Endothelial cell of umbilical vein (primary cell): ENCODE measurements at regions not wholly inside any gene's neighbourhood (a gene's known extent, or its start where the extent isn't known, plus 50 kb on each side); places are given as distances from the start of the nearest gene placed in this dataset.

Experiments used
- BruUV-seq: library from RNA; stranded (reverse); fragments of 400-500 nt; replicated peaks from 2 replicates; lab custom pipeline; 2021; lab: Mats Ljungman, UMichigan
- CTCF ChIA-PET: fragments of 300-600, 350-600 bp; sonication (Branson Sonifier 250); formaldehyde crosslinking; loops from one replicate; lab custom pipeline; 2021; ENCODE audit warnings: antibody characterized with exemption, inconsistent platforms; lab: Charles Lee
- POLR2A ChIA-PET: fragments of 300-600, 350-600 bp; sonication (Branson Sonifier 250); formaldehyde crosslinking; loops from one replicate; lab custom pipeline; 2021; ENCODE audit warnings: antibody characterized with exemption, inconsistent platforms; lab: Charles Lee
- DNase-seq: peaks from one replicate; pipeline ENCODE4 v3.0.0-alpha.2; 2011; ENCODE audit warnings: low read depth, low spot score
- FAIRE-seq: peaks from 2 replicates; lab custom pipeline; 2011; peaks lifted over from hg19 to GRCh38; lab: Jason Lieb, UNC
- H2AFZ ChIP-seq: 2 replicates; pipeline ENCODE4 v1.6.0; 2012; ENCODE audit warnings: low read depth, low read length, control low read depth, inconsistent platforms
- H3K27ac ChIP-seq: 2 replicates; pipeline ENCODE4 v1.5.1; 2011; ENCODE audit warnings: low read depth, mild to moderate bottlenecking, control low read depth, low read length, moderate library complexity; ENCODE audit not compliant: insufficient read depth
- H3K27me3 ChIP-seq, 2 experiments: 2 replicates each; pipeline versions ENCODE4 v1.6.0 to v1.6.1; 2011; ENCODE audit warnings: low read length in 2 of 2, mixed read lengths in 1 of 2; ENCODE audit not compliant: control insufficient read depth in 2 of 2, insufficient read depth in 2 of 2
- H3K36me3 ChIP-seq, 2 experiments: 2 replicates in 1 of 2; 3 replicates in 1 of 2; pipeline ENCODE4 v1.5.1; 2011; ENCODE audit warnings: low read length in 2 of 2, mild to moderate bottlenecking in 1 of 2, moderate library complexity in 1 of 2; ENCODE audit not compliant: control insufficient read depth in 2 of 2, insufficient read depth in 2 of 2; ENCODE audit errors: extremely low read depth in 1 of 2
- H3K4me1 ChIP-seq: 3 replicates; pipeline ENCODE4 v1.5.1; 2011; ENCODE audit warnings: mild to moderate bottlenecking, low read length; ENCODE audit not compliant: control insufficient read depth, insufficient read depth; ENCODE audit errors: extremely low read depth
- H3K4me2 ChIP-seq: 2 replicates; pipeline ENCODE4 v1.6.1; 2011; ENCODE audit warnings: low read length, control low read depth, mixed read lengths; ENCODE audit not compliant: insufficient read depth
- H3K4me3 ChIP-seq, 3 experiments: fragments of 200-600 bp in 1 of 3; sonication (generic), shearing (Covaris generic) in 1 of 3; replicated peaks in 1 of 3; 2 replicates each; pipeline ENCODE4 v1.5.1; 2011 to 2016; ENCODE audit warnings: control low read depth in 3 of 3, low read length in 3 of 3, mild to moderate bottlenecking in 2 of 3, inconsistent platforms in 1 of 3, low read depth in 1 of 3, moderate library complexity in 1 of 3; ENCODE audit not compliant: insufficient read depth in 1 of 3
- H3K79me2 ChIP-seq: 2 replicates; pipeline ENCODE4 v1.6.0; 2012; ENCODE audit warnings: low read length, inconsistent platforms; ENCODE audit not compliant: control insufficient read depth, insufficient read depth
- H3K9ac ChIP-seq: replicated peaks from 2 replicates; pipeline ENCODE3; 2011; ENCODE audit warnings: low read length, control low read depth; ENCODE audit not compliant: insufficient read depth; ENCODE audit errors: extremely low read depth
- H3K9me1 ChIP-seq: replicated peaks from 3 replicates; pipeline ENCODE4 v1.6.0; 2011; ENCODE audit warnings: mild to moderate bottlenecking, low read length; ENCODE audit not compliant: control insufficient read depth, insufficient read depth; ENCODE audit errors: extremely low read depth
- H3K9me3 ChIP-seq: replicated peaks from 2 replicates; pipeline ENCODE4 v1.5.1; 2012; ENCODE audit warnings: low read length, inconsistent platforms; ENCODE audit not compliant: control insufficient read depth, insufficient read depth
- H4K20me1 ChIP-seq: replicated peaks from 2 replicates; pipeline ENCODE3; 2011; ENCODE audit warnings: mild to moderate bottlenecking, low read length; ENCODE audit not compliant: control insufficient read depth, insufficient read depth; ENCODE audit errors: extremely low read depth
- CTCF ChIP-seq, 2 donors: IDR thresholded peaks; 1 replicate in 1 of 2; 2 replicates in 1 of 2; pipeline ENCODE4 v1.5.1; 2011; ENCODE audit warnings: low read length in 2 of 2, mild to moderate bottlenecking in 2 of 2, moderate library complexity in 2 of 2, control low read depth in 1 of 2, inconsistent platforms in 1 of 2, low read depth in 1 of 2; ENCODE audit not compliant: insufficient read depth in 1 of 2; ENCODE audit errors: extremely low read depth in 1 of 2
- EZH2 ChIP-seq: IDR thresholded peaks from 2 replicates; pipeline ENCODE4 v1.6.1; 2012; ENCODE audit warnings: borderline replicate concordance, low read depth, mild to moderate bottlenecking, moderate library complexity, low read length, inconsistent platforms; ENCODE audit not compliant: severe bottlenecking
- FOS ChIP-seq: IDR thresholded peaks from 2 replicates; pipeline ENCODE4 v1.6.1; 2011; ENCODE audit warnings: mild to moderate bottlenecking, low read length, moderate library complexity, borderline replicate concordance; ENCODE audit not compliant: insufficient read depth
- GATA2 ChIP-seq: IDR thresholded peaks from 2 replicates; pipeline ENCODE4 v1.7.0; 2011; ENCODE audit warnings: low read depth, mild to moderate bottlenecking, moderate library complexity, mixed read lengths, low read length; ENCODE audit not compliant: insufficient read length, insufficient read depth
- JUN ChIP-seq: IDR thresholded peaks from 2 replicates; pipeline ENCODE4 v1.6.1; 2011; ENCODE audit warnings: borderline replicate concordance, low read depth; ENCODE audit not compliant: insufficient read length, insufficient read depth
- MAX ChIP-seq: IDR thresholded peaks from 2 replicates; pipeline ENCODE4 v1.6.1; 2011; ENCODE audit not compliant: insufficient read depth, insufficient read length
- MYC ChIP-seq: IDR thresholded peaks from one replicate; pipeline ENCODE4 v1.6.1; 2011; ENCODE audit warnings: mild to moderate bottlenecking, low read depth, low read length
- POLR2A ChIP-seq: IDR thresholded peaks from 2 replicates; pipeline ENCODE4 v1.6.1; 2012; ENCODE audit warnings: low read depth, mild to moderate bottlenecking, control low read depth, low read length
- POLR2AphosphoS5 ChIP-seq: IDR thresholded peaks from 2 replicates; pipeline ENCODE4 v1.6.1; 2012; ENCODE audit warnings: low read depth, mild to moderate bottlenecking, control low read depth, low read length, moderate library complexity; ENCODE audit not compliant: insufficient read depth
- dilution Hi-C: fragments of 300-500 bp; cut with MboI; formaldehyde crosslinking; loops from one replicate; pipeline ENCODE4 v1.15.0; 2019; ENCODE audit warnings: low sequenced_read_pairs; ENCODE audit not compliant: extremely low pct_ligation_motif_present
- intact Hi-C: fragments of 100-400 bp; cut with micrococcal nuclease; formaldehyde crosslinking; loops from one replicate; pipeline ENCODE4 v1.10.0; 2022

DNA sequence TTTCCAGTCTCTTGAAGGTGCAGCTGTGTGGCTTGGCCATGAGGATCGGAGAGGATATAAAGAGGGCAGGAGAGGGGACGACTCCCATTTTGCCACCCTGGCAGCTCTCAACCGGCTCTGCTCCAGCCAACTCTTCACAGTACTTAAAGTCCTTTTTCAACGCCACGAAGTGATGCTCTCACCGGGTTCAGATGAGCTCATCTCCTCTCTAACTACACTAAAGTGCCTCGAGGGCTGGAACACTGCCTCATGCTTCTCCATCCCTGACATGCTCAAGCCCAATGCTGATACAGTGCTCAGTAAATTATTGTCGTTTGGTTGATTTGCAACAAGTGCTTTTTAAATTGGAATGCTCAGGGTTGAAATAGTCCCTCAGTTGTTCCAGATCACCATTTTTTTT is 97.8 kb downstream of the GTPBP8 start:
- dilution Hi-C loops: no loop called here
- Histone ChIP-seq H2AFZ (no peak overlapping the region), H3K4me3 (no peak overlapping the region), H3K4me2 (no peak overlapping the region), H4K20me1 (no peaks in the 10 kb centered on the region), H3K4me1 (no peaks in the 10 kb centered on the region), H3K27me3 (no peaks in the 10 kb centered on the region), H3K9me3 (no peaks in the 10 kb centered on the region), H3K9ac (no peak overlapping the region), H3K27ac (no peak overlapping the region), H3K9me1 (no peaks in the 10 kb centered on the region), H3K79me2 (no peaks in the 10 kb centered on the region), H3K36me3 (no peaks in the 10 kb centered on the region)
- no peak for FAIRE-seq
- DNase-seq: no peak
- intact Hi-C loops: no loop called here
- ChIA-PET CTCF (no interaction called here), POLR2A (no interaction called here)
- no peak for TF ChIP-seq POLR2AphosphoS5
- TF ChIP-seq GATA2: no peak
- no peak for TF ChIP-seq MYC
- TF ChIP-seq JUN: no peak
- TF ChIP-seq FOS: no peak
- no peak for TF ChIP-seq POLR2A
- TF ChIP-seq CTCF (IDR thresholded peaks at IDR 0.05; ENCODE audit: extremely low read depth in 1 of 2, insufficient read depth in 1 of 2, low read depth in 1 of 2, low read length in 2 of 2): no peak
- TF ChIP-seq EZH2: no peak
- TF ChIP-seq MAX: no peak
- no TSS peak for BruUV-seq
